T-cell (primary cell): ENCODE measurements at regions not wholly inside any gene's neighbourhood (a gene's known extent, or its start where the extent isn't known, plus 50 kb on each side); places are given as distances from the start of the nearest gene placed in this dataset.

Source experiments
- ATAC-seq, 4 experiments: fragments of 200-7000 bp in 3 of 4; fragments of 150-1000 bp in 1 of 4; cut with Tn5 transposase; replicated peaks in 1 of 4; 1 replicate in 3 of 4; 2 replicates in 1 of 4; pipeline ENCODE4 v1.10.0; 2021; ENCODE audit warnings: moderate library complexity in 3 of 4, mild to moderate bottlenecking in 2 of 4, moderate number of reproducible peaks in 1 of 4
- CTCF ChIA-PET, 2 donors: fragments of 300-600 bp; sonication (Branson Sonifier 250); formaldehyde crosslinking; loops; one replicate each; lab custom pipeline; 2022; ENCODE audit warnings: antibody characterized with exemption in 2 of 2; lab: Charles Lee
- POLR2A ChIA-PET, 2 donors: fragments of 300-600 bp; sonication (Branson Sonifier 250); formaldehyde crosslinking; loops; one replicate each; lab custom pipeline; 2022; ENCODE audit warnings: antibody characterized with exemption in 2 of 2; lab: Charles Lee
- DNase-seq, 35 experiments: peaks; one replicate each; pipeline versions ENCODE4 v3.0.0 to v3.0.0-alpha.2; 2013 to 2023
- H3K27ac ChIP-seq: one replicate; pipeline ENCODE4 v1.5.1; 2013; ENCODE audit warnings: low read length
- H3K27me3 ChIP-seq, 2 experiments: replicated peaks in 1 of 2; 1 replicate in 1 of 2; 2 replicates in 1 of 2; pipeline versions ENCODE4 v1.6.1 to v1.7.0; 2013; ENCODE audit warnings: low read length in 1 of 2, mixed read lengths in 1 of 2; ENCODE audit not compliant: control insufficient read depth in 2 of 2, insufficient read depth in 2 of 2; ENCODE audit errors: extremely low read depth in 1 of 2
- H3K36me3 ChIP-seq, 2 donors: 1 replicate in 1 of 2; 2 replicates in 1 of 2; pipeline versions ENCODE4 v1.6.1 to v1.7.0; 2013; ENCODE audit warnings: low read length in 1 of 2; ENCODE audit not compliant: control insufficient read depth in 2 of 2, insufficient read depth in 1 of 2; ENCODE audit errors: extremely low read depth in 1 of 2
- H3K4me1 ChIP-seq, 2 experiments: 1 replicate in 1 of 2; 2 replicates in 1 of 2; pipeline versions ENCODE4 v1.6.1 to v1.7.0; 2013; ENCODE audit warnings: low read length in 2 of 2, mixed read lengths in 1 of 2; ENCODE audit not compliant: insufficient read depth in 2 of 2, control insufficient read depth in 1 of 2; ENCODE audit errors: extremely low read depth in 1 of 2
- H3K4me3 ChIP-seq, 2 donors: 1 replicate in 1 of 2; 2 replicates in 1 of 2; pipeline versions ENCODE4 v1.5.1 to v1.7.0; 2013; ENCODE audit warnings: mild to moderate bottlenecking in 2 of 2, low read length in 1 of 2, moderate library complexity in 1 of 2; ENCODE audit not compliant: control insufficient read depth in 1 of 2; ENCODE audit errors: extremely low read depth in 1 of 2
- H3K9me3 ChIP-seq: 2 replicates; pipeline ENCODE4 v1.7.0; 2013
- H3K27ac Mint-ChIP-seq, 2 donors: one replicate each; pipeline ENCODE4 v1.8.0; 2020 to 2021; ENCODE audit warnings: mild to moderate bottlenecking in 2 of 2, mixed read lengths in 2 of 2
- H3K27me3 Mint-ChIP-seq, 2 donors: one replicate each; pipeline ENCODE4 v1.8.0; 2021 to 2022; ENCODE audit warnings: mixed read lengths in 2 of 2
- H3K36me3 Mint-ChIP-seq: one replicate; pipeline ENCODE4 v1.8.0; 2021; ENCODE audit warnings: mixed read lengths
- H3K4me1 Mint-ChIP-seq, 3 donors: one replicate each; pipeline ENCODE4 v1.8.0; 2020 to 2022; ENCODE audit warnings: mixed read lengths in 3 of 3, mild to moderate bottlenecking in 1 of 3
- H3K4me3 Mint-ChIP-seq, 3 donors: one replicate each; pipeline ENCODE4 v1.8.0; 2020 to 2022; ENCODE audit warnings: mild to moderate bottlenecking in 3 of 3, mixed read lengths in 3 of 3, moderate library complexity in 3 of 3
- H3K9me3 Mint-ChIP-seq, 3 donors: one replicate each; pipeline ENCODE4 v1.8.0; 2020 to 2022; ENCODE audit warnings: mixed read lengths in 3 of 3
- WGBS: methylation state at CpG from one replicate; pipeline ENCODE4 v1.1.5; 2013; ENCODE audit warnings: missing lambda C conversion rate; ENCODE audit not compliant: insufficient coverage; 5-methylcytosine and 5-hydroxymethylcytosine counted together

GRCh38 chr10:117721873-117722272, 179.3 kb downstream of the EMX2 start:
- ChIA-PET POLR2A (interaction anchor here in 1 of 2 donors (0.7 kb wide), 1 partner anchor 952 kb away, joined by 9 read pairs; no protein-coding TSS in a partner anchor), CTCF (no interaction called here)
- no peak overlapping the region for H3K27ac ChIP-seq
- H3K4me1 ChIP-seq = no peaks in the 10 kb centered on the region
- peaks cover 0 to 10% of the 10 kb centered on the region in 2 experiments for H3K27me3 ChIP-seq
- no peak overlapping the region for H3K4me3 ChIP-seq
- no CpG with 5 or more reads among the region's 5 CpGs for WGBS
- Mint-ChIP-seq H3K27me3 (peaks cover 10 to 17% of the 10 kb centered on the region in 2 donors), H3K36me3 (no peaks in the 10 kb centered on the region), H3K4me3 (no peak overlapping the region), H3K9me3 (peaks cover 0 to 6% (median 0%) of the 10 kb centered on the region in 3 donors), H3K4me1 (no peaks in the 10 kb centered on the region), H3K27ac (no peak overlapping the region)
- H3K9me3 ChIP-seq = no peaks in the 10 kb centered on the region
- H3K36me3 ChIP-seq = no peaks in the 10 kb centered on the region
- DNase-seq (no peak), ATAC-seq (no peak)

DNA sequence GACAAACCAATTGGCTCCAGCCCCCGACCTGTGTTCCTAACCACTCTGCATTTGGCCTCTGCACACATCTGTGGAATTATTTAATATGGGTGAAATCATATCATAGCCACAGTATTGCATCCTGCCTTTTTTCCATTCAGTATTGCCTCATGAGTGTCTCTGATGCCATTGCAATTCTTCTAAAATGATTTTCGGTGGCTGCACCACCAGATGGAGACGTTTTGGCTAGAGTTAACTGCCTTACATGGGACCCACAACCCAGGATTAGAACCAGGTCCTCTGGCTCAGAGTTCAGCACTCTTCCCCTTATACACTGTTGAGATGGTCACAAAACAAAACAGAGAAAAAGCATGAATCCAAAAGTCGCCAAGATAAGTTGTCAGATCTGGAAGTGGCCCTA, 180.8 kb downstream of the EMX2 start:
- H3K36me3 ChIP-seq = no peaks in the 10 kb centered on the region
- peaks cover 0 to 10% of the 10 kb centered on the region in 2 experiments for H3K27me3 ChIP-seq
- no peaks in the 10 kb centered on the region for H3K36me3 Mint-ChIP-seq
- H3K9me3 ChIP-seq = no peaks in the 10 kb centered on the region
- no CpG with 5 or more reads among the region's 4 CpGs for WGBS
- POLR2A ChIA-PET = interaction anchor here in 1 of 2 donors (0.6 kb wide), 1 partner anchor 20 kb away, joined by 6 read pairs; no protein-coding TSS in a partner anchor
- CTCF ChIA-PET = no interaction called here
- peaks cover 10 to 20% of the 10 kb centered on the region in 2 donors for H3K27me3 Mint-ChIP-seq
- no peak overlapping the region for H3K27ac ChIP-seq
- no peak overlapping the region for H3K4me3 ChIP-seq
- no peaks in the 10 kb centered on the region for H3K4me1 Mint-ChIP-seq
- H3K27ac Mint-ChIP-seq = no peak overlapping the region
- no peak for ATAC-seq
- no peak for DNase-seq
- H3K4me3 Mint-ChIP-seq = no peak overlapping the region
- peaks cover 0 to 3% (median 0%) of the 10 kb centered on the region in 3 donors for H3K9me3 Mint-ChIP-seq
- no peaks in the 10 kb centered on the region for H3K4me1 ChIP-seq

- Mint-ChIP-seq H3K4me3 (no peak overlapping the region), H3K27me3 (peaks cover 25 to 27% of the 10 kb centered on the region in 2 donors), H3K4me1 (no peaks in the 10 kb centered on the region), H3K9me3 (peaks cover 0 to 3% (median 0%) of the 10 kb centered on the region in 3 donors), H3K36me3 (no peaks in the 10 kb centered on the region), H3K27ac (no peak overlapping the region)
- ChIA-PET CTCF (no interaction called here), POLR2A (no interaction called here)
- Histone ChIP-seq H3K9me3 (no peaks in the 10 kb centered on the region), H3K4me3 (no peak overlapping the region), H3K4me1 (no peaks in the 10 kb centered on the region), H3K27me3 (peaks cover 0 to 9% of the 10 kb centered on the region in 2 experiments), H3K36me3 (no peaks in the 10 kb centered on the region), H3K27ac (no peak overlapping the region)
- 22% methylated on average over 1 of the region's 3 CpGs for WGBS
- ATAC-seq = no peak
- DNase-seq = no peak
These were observed 183.4 kb downstream of the EMX2 start for GRCh38 chr10:117725993-117726392.

GRCh38 chr10:117726596-117727295, 184.2 kb downstream of the EMX2 start:
- H3K36me3 ChIP-seq = no peaks in the 10 kb centered on the region
- DNase-seq (no peak), ATAC-seq (no peak)
- Mint-ChIP-seq H3K27ac (no peak overlapping the region), H3K4me1 (no peaks in the 10 kb centered on the region), H3K27me3 (peaks cover 26 to 32% of the 10 kb centered on the region in 2 donors), H3K4me3 (no peak overlapping the region), H3K36me3 (no peaks in the 10 kb centered on the region), H3K9me3 (peaks cover 0 to 3% (median 0%) of the 10 kb centered on the region in 3 donors)
- H3K9me3 ChIP-seq = no peaks in the 10 kb centered on the region
- peaks cover 0 to 4% of the 10 kb centered on the region in 2 experiments for H3K27me3 ChIP-seq
- CTCF ChIA-PET = no interaction called here
- 40% methylated on average over 1 of the region's 2 CpGs for WGBS
- no peak overlapping the region for H3K4me3 ChIP-seq
- POLR2A ChIA-PET = no interaction called here
- no peak overlapping the region for H3K27ac ChIP-seq
- H3K4me1 ChIP-seq = no peaks in the 10 kb centered on the region

GRCh38 chr10:117727421-117727820, 184.9 kb downstream of the EMX2 start:
- 75% methylated on average over 2 of the region's 4 CpGs for WGBS
- peaks cover 28 to 35% of the 10 kb centered on the region in 2 donors for H3K27me3 Mint-ChIP-seq
- Histone ChIP-seq H3K36me3 (no peaks in the 10 kb centered on the region), H3K27ac (no peak overlapping the region), H3K4me3 (no peak overlapping the region), H3K4me1 (no peaks in the 10 kb centered on the region), H3K9me3 (no peaks in the 10 kb centered on the region), H3K27me3 (peaks cover 0 to 6% of the 10 kb centered on the region in 2 experiments)
- ATAC-seq (no peak), DNase-seq (no peak)
- ChIA-PET CTCF (no interaction called here), POLR2A (no interaction called here)
- H3K27ac Mint-ChIP-seq = no peak overlapping the region
- no peaks in the 10 kb centered on the region for H3K4me1 Mint-ChIP-seq
- no peak overlapping the region for H3K4me3 Mint-ChIP-seq
- peaks cover 0 to 3% (median 0%) of the 10 kb centered on the region in 3 donors for H3K9me3 Mint-ChIP-seq
- no peaks in the 10 kb centered on the region for H3K36me3 Mint-ChIP-seq

DNA sequence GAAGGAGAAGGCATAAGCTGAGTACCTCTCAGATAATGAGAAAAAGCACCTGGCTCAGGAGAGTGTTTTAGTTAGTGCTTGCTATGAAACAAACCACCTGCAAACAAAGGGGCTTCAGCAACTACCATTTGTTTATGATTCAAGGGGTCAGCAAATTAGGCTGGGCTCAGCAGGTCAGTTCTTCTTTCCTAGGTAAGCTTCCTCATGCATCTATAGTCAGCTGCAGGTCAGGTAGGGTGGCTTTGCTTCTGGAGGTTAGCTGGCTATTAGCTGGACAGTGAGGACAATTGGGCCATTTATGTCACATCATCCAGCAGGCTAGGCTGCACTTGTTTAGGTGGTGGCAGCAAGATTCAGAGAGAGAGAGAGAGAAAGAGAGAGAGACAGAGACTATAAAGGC, 185.5 kb downstream of the EMX2 start:
- no peaks in the 10 kb centered on the region for H3K4me1 ChIP-seq
- Mint-ChIP-seq H3K27ac (no peak overlapping the region), H3K4me3 (no peak overlapping the region), H3K4me1 (no peaks in the 10 kb centered on the region), H3K9me3 (peaks cover 0 to 3% (median 0%) of the 10 kb centered on the region in 3 donors), H3K36me3 (no peaks in the 10 kb centered on the region), H3K27me3 (peaks cover 28 to 35% of the 10 kb centered on the region in 2 donors)
- no peaks in the 10 kb centered on the region for H3K36me3 ChIP-seq
- ChIA-PET CTCF (no interaction called here), POLR2A (no interaction called here)
- H3K27me3 ChIP-seq = peaks cover 0 to 6% of the 10 kb centered on the region in 2 experiments
- DNase-seq (no peak), ATAC-seq (no peak)
- no peak overlapping the region for H3K4me3 ChIP-seq
- H3K9me3 ChIP-seq = no peaks in the 10 kb centered on the region
- H3K27ac ChIP-seq = no peak overlapping the region
